IMR-90 (cell line): ENCODE measurements at regions not wholly inside any gene's neighbourhood (a gene's known extent, or its start where the extent isn't known, plus 50 kb on each side); places are given as distances from the start of the nearest gene placed in this dataset.

Experiments used
- ATAC-seq: fragments of 200-7000 bp; cut with Tn5 transposase; 2 replicates; pipeline ENCODE4 v1.9.1; 2020; ENCODE audit warnings: low read depth, mild to moderate bottlenecking, moderate library complexity
- BruUV-seq: library from RNA; stranded (reverse); fragments of 400-500 nt; replicated peaks from 2 replicates; lab custom pipeline; 2021; lab: Mats Ljungman, UMichigan
- CTCF ChIA-PET: fragments of 300-600 bp; formaldehyde crosslinking; extraction: SDS; loops from one replicate; lab custom pipeline; 2021; ENCODE audit warnings: antibody characterized with exemption; lab: Yijun Ruan, JAX
- POLR2A ChIA-PET: fragments of 300-600 bp; sonication (Branson Sonifier 250); formaldehyde crosslinking; loops from one replicate; lab custom pipeline; 2022; ENCODE audit warnings: antibody characterized with exemption; ENCODE audit not compliant: unreplicated experiment; lab: Charles Lee
- DNase-seq: peaks from one replicate; pipeline ENCODE4 v3.0.0; 2013
- H2AFZ ChIP-seq: replicated peaks from 2 replicates; pipeline ENCODE3; 2013; ENCODE audit warnings: low read length, mild to moderate bottlenecking; ENCODE audit not compliant: poor library complexity
- H2AK5ac ChIP-seq: 2 replicates; pipeline ENCODE4 v1.6.1; 2013; ENCODE audit warnings: low read depth, low read length, inconsistent platforms
- H2AK9ac ChIP-seq: replicated peaks from 2 replicates; pipeline ENCODE3; 2013; ENCODE audit warnings: mild to moderate bottlenecking, low read depth, low read length, moderate library complexity; ENCODE audit not compliant: poor library complexity
- H2BK120ac ChIP-seq: 2 replicates; pipeline ENCODE4 v1.6.1; 2013; ENCODE audit warnings: low read depth, low read length, inconsistent platforms
- H2BK15ac ChIP-seq: 3 replicates; pipeline ENCODE4 v1.6.1; 2013; ENCODE audit warnings: low read depth, low read length, inconsistent platforms
- H2BK20ac ChIP-seq: 2 replicates; pipeline ENCODE4 v1.6.1; 2013; ENCODE audit warnings: low read depth, mild to moderate bottlenecking, inconsistent platforms, low read length, moderate library complexity
- H2BK5ac ChIP-seq: 2 replicates; pipeline ENCODE4 v1.6.1; 2013; ENCODE audit warnings: mild to moderate bottlenecking, low read depth, low read length, inconsistent platforms; ENCODE audit not compliant: poor library complexity, severe bottlenecking
- H3K14ac ChIP-seq: replicated peaks from 2 replicates; pipeline ENCODE4 v1.6.1; 2013; ENCODE audit warnings: low read depth, low read length, inconsistent platforms
- H3K18ac ChIP-seq: 2 replicates; pipeline ENCODE4 v1.6.1; 2013; ENCODE audit warnings: low read depth, low read length, control low read depth
- H3K23ac ChIP-seq: 2 replicates; pipeline ENCODE4 v1.6.1; 2013; ENCODE audit warnings: low read depth, low read length, inconsistent platforms
- H3K27ac ChIP-seq: 2 replicates; pipeline ENCODE4 v1.5.1; 2013; ENCODE audit warnings: mild to moderate bottlenecking, control low read depth, low read length; ENCODE audit not compliant: insufficient read depth
- H3K27me3 ChIP-seq: 2 replicates; pipeline ENCODE4 v1.6.1; 2013; ENCODE audit warnings: low read length; ENCODE audit not compliant: control insufficient read depth, insufficient read depth
- H3K36me3 ChIP-seq: 2 replicates; pipeline ENCODE4 v1.6.1; 2013; ENCODE audit warnings: low read length, mixed read lengths; ENCODE audit not compliant: control insufficient read depth, insufficient read depth
- H3K4ac ChIP-seq: 2 replicates; pipeline ENCODE4 v1.6.1; 2013; ENCODE audit warnings: low read depth, low read length, inconsistent platforms
- H3K4me1 ChIP-seq: 2 replicates; pipeline ENCODE4 v1.6.1; 2013; ENCODE audit warnings: low read length, mixed read lengths; ENCODE audit not compliant: control insufficient read depth, insufficient read depth
- H3K4me2 ChIP-seq: 2 replicates; pipeline ENCODE4 v1.6.1; 2013; ENCODE audit warnings: low read depth, mild to moderate bottlenecking, control low read depth, low read length, moderate library complexity
- H3K4me3 ChIP-seq: 2 replicates; pipeline ENCODE4 v1.5.1; 2013; ENCODE audit warnings: low read depth, mild to moderate bottlenecking, control low read depth, low read length, moderate library complexity; ENCODE audit not compliant: insufficient read depth
- H3K56ac ChIP-seq: 2 replicates; pipeline ENCODE4 v1.6.1; 2013; ENCODE audit warnings: low read length, inconsistent platforms; ENCODE audit not compliant: insufficient read depth; ENCODE audit errors: extremely low read depth
- H3K79me1 ChIP-seq, 2 experiments: 2 replicates each; pipeline ENCODE4 v1.6.1; 2013; ENCODE audit warnings: low read length in 2 of 2, inconsistent platforms in 1 of 2, low read depth in 1 of 2
- H3K9ac ChIP-seq: 2 replicates; pipeline ENCODE4 v1.6.1; 2013; ENCODE audit warnings: low read depth, low read length, control low read depth
- H3K9me1 ChIP-seq: 2 replicates; pipeline ENCODE4 v1.6.1; 2013; ENCODE audit warnings: low read length, inconsistent platforms; ENCODE audit not compliant: insufficient read depth
- H3K9me3 ChIP-seq: 2 replicates; pipeline ENCODE4 v1.6.1; 2013; ENCODE audit warnings: low read length; ENCODE audit not compliant: control insufficient read depth, insufficient read depth
- H4K20me1 ChIP-seq: 2 replicates; pipeline ENCODE4 v1.6.1; 2013; ENCODE audit warnings: low read length, inconsistent platforms; ENCODE audit not compliant: insufficient read depth
- H4K5ac ChIP-seq: 2 replicates; pipeline ENCODE4 v1.6.1; 2013; ENCODE audit warnings: mild to moderate bottlenecking, low read depth, low read length, control low read depth
- H4K8ac ChIP-seq, 2 experiments: 2 replicates each; pipeline ENCODE4 v1.6.1; 2013; ENCODE audit warnings: low read depth in 2 of 2, low read length in 2 of 2, control low read depth in 1 of 2, inconsistent platforms in 1 of 2
- H4K91ac ChIP-seq: 2 replicates; pipeline ENCODE4 v1.6.1; 2013; ENCODE audit warnings: low read depth, low read length, inconsistent platforms; ENCODE audit not compliant: insufficient read depth
- BHLHE40 ChIP-seq: fragments of 150-350 bp; IDR thresholded peaks from 2 replicates; pipeline ENCODE4 v1.6.1; 2016; ENCODE audit warnings: mild to moderate bottlenecking, low read depth, low read length
- CEBPB ChIP-seq: IDR thresholded peaks from 2 replicates; pipeline ENCODE4 v1.6.1; 2012; ENCODE audit warnings: low read depth, low read length, improper control_type of control experiment
- FOS ChIP-seq: fragments of 150-350 bp; IDR thresholded peaks from 2 replicates; pipeline ENCODE4 v1.6.1; 2016; ENCODE audit warnings: low read depth, low read length
- MAFK ChIP-seq: IDR thresholded peaks from 2 replicates; pipeline ENCODE4 v1.6.1; 2012; ENCODE audit warnings: low read depth, low read length, improper control_type of control experiment
- MAZ ChIP-seq: IDR thresholded peaks from 2 replicates; pipeline ENCODE4 v1.6.1; 2012; ENCODE audit warnings: low read depth, mild to moderate bottlenecking, low read length, improper control_type of control experiment, moderate library complexity, borderline replicate concordance
- MXI1 ChIP-seq: IDR thresholded peaks from 2 replicates; pipeline ENCODE4 v1.6.1; 2012; ENCODE audit warnings: low read depth, mild to moderate bottlenecking, low read length, moderate library complexity, borderline replicate concordance
- NFE2L2 ChIP-seq: fragments of 150-350 bp; IDR thresholded peaks from 2 replicates; pipeline ENCODE4 v1.6.1; 2016; ENCODE audit warnings: low read depth, mild to moderate bottlenecking, low read length
- POLR2A ChIP-seq: IDR thresholded peaks from 2 replicates; pipeline ENCODE4 v1.6.1; 2012; ENCODE audit warnings: mild to moderate bottlenecking, low read depth, low read length
- RAD21 ChIP-seq: IDR thresholded peaks from 2 replicates; pipeline ENCODE4 v1.6.1; 2012; ENCODE audit warnings: low read length, improper control_type of control experiment
- RCOR1 ChIP-seq: IDR thresholded peaks from 2 replicates; pipeline ENCODE4 v1.6.1; 2012; ENCODE audit warnings: mild to moderate bottlenecking, low read length, improper control_type of control experiment; ENCODE audit not compliant: insufficient replicate concordance
- RFX5 ChIP-seq: IDR thresholded peaks from 2 replicates; pipeline ENCODE4 v1.8.0; 2012; ENCODE audit warnings: low read depth, mild to moderate bottlenecking, low read length, moderate library complexity
- SMC3 ChIP-seq: fragments of 150-350 bp; IDR thresholded peaks from 2 replicates; pipeline ENCODE4 v1.6.1; 2016; ENCODE audit warnings: low read depth, mild to moderate bottlenecking, antibody characterized with exemption, low read length, moderate library complexity
- WGBS, 2 experiments: methylation state at CpG; one replicate each; pipeline versions ENCODE4 v1.1.5 to v1.1.7; 2013; ENCODE audit warnings: missing lambda C conversion rate in 2 of 2; ENCODE audit not compliant: insufficient read length in 1 of 2; ENCODE audit errors: extremely low coverage in 2 of 2; 5-methylcytosine and 5-hydroxymethylcytosine counted together
- dilution Hi-C: fragments of 300-500 bp; cut with HindIII; formaldehyde crosslinking; loops from one replicate; pipeline ENCODE4 v1.14.3; 2018; ENCODE audit warnings: low sequenced_read_pairs; ENCODE audit not compliant: unreplicated experiment
- in situ Hi-C: fragments of 300-500 bp; cut with MboI; formaldehyde crosslinking; loops from 3 replicates; pipeline ENCODE4 v1.14.3; 2019; ENCODE audit warnings: low sequenced_read_pairs, inconsistent platforms, mixed read lengths
- intact Hi-C: fragments of 100-400 bp; cut with micrococcal nuclease; formaldehyde crosslinking; loops from 2 replicates; pipeline ENCODE4 v1.10.0; 2022
- TF ChIP-seq, protein P1 (sequence below): fragments of 150-350 bp; IDR thresholded peaks from 2 replicates; pipeline ENCODE4 v1.6.1; 2017; ENCODE audit warnings: mild to moderate bottlenecking, antibody characterized with exemption, low read length, low read depth
- TF ChIP-seq, protein P2 (sequence below): fragments of 150-350 bp; IDR thresholded peaks from 2 replicates; pipeline ENCODE4 v1.6.1; 2016; ENCODE audit warnings: low read depth, mild to moderate bottlenecking, low read length, moderate library complexity, borderline replicate concordance
- TF ChIP-seq, protein P3 (sequence below): conservative IDR thresholded peaks from 2 replicates; pipeline ENCODE4 v1.5.1; 2012; ENCODE audit warnings: mild to moderate bottlenecking, low read depth, low read length, improper control_type of control experiment

DNA sequence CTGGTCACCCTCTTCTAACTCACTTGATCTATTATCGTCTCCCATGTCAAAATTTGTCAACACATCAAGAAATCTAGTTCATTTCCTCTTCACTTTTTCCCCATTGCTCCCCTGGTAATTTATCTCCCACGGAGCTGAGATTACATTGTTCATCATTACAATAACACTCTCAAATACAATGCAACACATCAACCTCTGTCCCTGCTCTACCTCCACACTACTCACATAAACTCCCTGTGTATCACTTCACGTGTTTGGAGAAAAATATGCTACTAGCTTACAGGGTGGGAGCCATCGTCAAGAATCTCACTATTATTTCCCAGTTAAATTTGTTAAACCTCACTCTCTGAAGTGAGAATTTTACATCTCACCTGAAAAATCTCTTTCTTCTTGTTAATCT is 1006.4 kb downstream of the ARAP2 start:
- H3K9me3 ChIP-seq: peaks cover 3% of the 10 kb centered on the region; the same call in 1 of the 2 replicates
- H3K9me1 ChIP-seq: no peaks in the 10 kb centered on the region
- no peak overlapping the region for H4K8ac ChIP-seq
- no peak overlapping the region for H2AK5ac ChIP-seq
- no peak overlapping the region for H2BK120ac ChIP-seq
- no peaks in the 10 kb centered on the region for H3K79me1 ChIP-seq
- no peak overlapping the region for H3K4me2 ChIP-seq
- ATAC-seq (no peak), DNase-seq (no peak)
- H2AFZ ChIP-seq: no peak overlapping the region
- no peak overlapping the region for H2BK5ac ChIP-seq
- H4K5ac ChIP-seq: no peak overlapping the region
- no peak overlapping the region for H3K27ac ChIP-seq
- no peaks in the 10 kb centered on the region for H3K4me1 ChIP-seq
- ChIA-PET POLR2A (no interaction called here), CTCF (no interaction called here)
- no peak overlapping the region for H3K9ac ChIP-seq
- H2BK15ac ChIP-seq: no peak overlapping the region
- no peak overlapping the region for H3K23ac ChIP-seq
- in situ Hi-C loops (no loop called here), intact Hi-C loops (no loop called here), dilution Hi-C loops (no loop called here)
- no peak overlapping the region for H3K4ac ChIP-seq
- H4K91ac ChIP-seq: no peak overlapping the region
- BruUV-seq: no TSS peak
- no peaks in the 10 kb centered on the region for H3K27me3 ChIP-seq
- no peaks in the 10 kb centered on the region for H3K36me3 ChIP-seq
- no peak overlapping the region for H3K14ac ChIP-seq
- TF ChIP-seq, protein P1, sequence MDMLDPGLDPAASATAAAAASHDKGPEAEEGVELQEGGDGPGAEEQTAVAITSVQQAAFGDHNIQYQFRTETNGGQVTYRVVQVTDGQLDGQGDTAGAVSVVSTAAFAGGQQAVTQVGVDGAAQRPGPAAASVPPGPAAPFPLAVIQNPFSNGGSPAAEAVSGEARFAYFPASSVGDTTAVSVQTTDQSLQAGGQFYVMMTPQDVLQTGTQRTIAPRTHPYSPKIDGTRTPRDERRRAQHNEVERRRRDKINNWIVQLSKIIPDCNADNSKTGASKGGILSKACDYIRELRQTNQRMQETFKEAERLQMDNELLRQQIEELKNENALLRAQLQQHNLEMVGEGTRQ: no peak
- TF ChIP-seq, protein P2, sequence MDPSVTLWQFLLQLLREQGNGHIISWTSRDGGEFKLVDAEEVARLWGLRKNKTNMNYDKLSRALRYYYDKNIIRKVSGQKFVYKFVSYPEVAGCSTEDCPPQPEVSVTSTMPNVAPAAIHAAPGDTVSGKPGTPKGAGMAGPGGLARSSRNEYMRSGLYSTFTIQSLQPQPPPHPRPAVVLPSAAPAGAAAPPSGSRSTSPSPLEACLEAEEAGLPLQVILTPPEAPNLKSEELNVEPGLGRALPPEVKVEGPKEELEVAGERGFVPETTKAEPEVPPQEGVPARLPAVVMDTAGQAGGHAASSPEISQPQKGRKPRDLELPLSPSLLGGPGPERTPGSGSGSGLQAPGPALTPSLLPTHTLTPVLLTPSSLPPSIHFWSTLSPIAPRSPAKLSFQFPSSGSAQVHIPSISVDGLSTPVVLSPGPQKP: no peak
- TF ChIP-seq POLR2A (no peak), RFX5 (no peak), MXI1 (no peak), RAD21 (no peak), MAFK (no peak), MAZ (no peak), RCOR1 (no peak), NFE2L2 (no peak), BHLHE40 (no peak), FOS (no peak), CEBPB (no peak), SMC3 (no peak)
- TF ChIP-seq, protein P3, sequence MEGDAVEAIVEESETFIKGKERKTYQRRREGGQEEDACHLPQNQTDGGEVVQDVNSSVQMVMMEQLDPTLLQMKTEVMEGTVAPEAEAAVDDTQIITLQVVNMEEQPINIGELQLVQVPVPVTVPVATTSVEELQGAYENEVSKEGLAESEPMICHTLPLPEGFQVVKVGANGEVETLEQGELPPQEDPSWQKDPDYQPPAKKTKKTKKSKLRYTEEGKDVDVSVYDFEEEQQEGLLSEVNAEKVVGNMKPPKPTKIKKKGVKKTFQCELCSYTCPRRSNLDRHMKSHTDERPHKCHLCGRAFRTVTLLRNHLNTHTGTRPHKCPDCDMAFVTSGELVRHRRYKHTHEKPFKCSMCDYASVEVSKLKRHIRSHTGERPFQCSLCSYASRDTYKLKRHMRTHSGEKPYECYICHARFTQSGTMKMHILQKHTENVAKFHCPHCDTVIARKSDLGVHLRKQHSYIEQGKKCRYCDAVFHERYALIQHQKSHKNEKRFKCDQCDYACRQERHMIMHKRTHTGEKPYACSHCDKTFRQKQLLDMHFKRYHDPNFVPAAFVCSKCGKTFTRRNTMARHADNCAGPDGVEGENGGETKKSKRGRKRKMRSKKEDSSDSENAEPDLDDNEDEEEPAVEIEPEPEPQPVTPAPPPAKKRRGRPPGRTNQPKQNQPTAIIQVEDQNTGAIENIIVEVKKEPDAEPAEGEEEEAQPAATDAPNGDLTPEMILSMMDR: no peak
- no peaks in the 10 kb centered on the region for H4K20me1 ChIP-seq
- H3K18ac ChIP-seq: no peak overlapping the region
- WGBS, 2 experiments: 0% methylated on average over 1 of the region's 4 CpGs; no CpG with 5 or more reads in 1 of the 2 experiments
- no peak overlapping the region for H3K4me3 ChIP-seq
- H3K56ac ChIP-seq: no peak overlapping the region
- no peak overlapping the region for H2BK20ac ChIP-seq
- H2AK9ac ChIP-seq: no peak overlapping the region
